K562 (cell line): ENCODE measurements at regions not wholly inside any gene's neighbourhood (a gene's known extent, or its start where the extent isn't known, plus 50 kb on each side); places are given as distances from the start of the nearest gene placed in this dataset.

Experiments
- ATAC-seq: fragments of 200-7000 bp; cut with Tn5 transposase; 3 replicates; pipeline ENCODE4 v1.9.1; 2020; ENCODE audit warnings: moderate library complexity
- BruUV-seq: library from RNA; stranded (reverse); fragments of 400-500 nt; replicated peaks from 2 replicates; lab custom pipeline; 2021; lab: Mats Ljungman, UMichigan
- CTCF ChIA-PET: fragments of 300-600 bp; formaldehyde crosslinking; extraction: SDS; loops from one replicate; lab custom pipeline; 2021; ENCODE audit warnings: low intra/inter-chr PET ratio; lab: Yijun Ruan, JAX
- POLR2A ChIA-PET: fragments of 300-600, 350-650 bp; sonication (Branson Sonifier 250); formaldehyde crosslinking; extraction: SDS; loops from one replicate; lab custom pipeline; 2021; ENCODE audit warnings: antibody characterized with exemption, inconsistent platforms; lab: Yijun Ruan, JAX
- DNase-seq, 4 experiments: peaks; one replicate each; pipeline versions ENCODE4 v3.0.0 to v3.0.0-alpha.2; 2011 to 2018; ENCODE audit warnings: low spot score in 3 of 4, mixed read lengths in 3 of 4; ENCODE audit errors: extremely low read depth in 1 of 4
- FAIRE-seq: peaks from 2 replicates; lab custom pipeline; 2011; peaks lifted over from hg19 to GRCh38; lab: Jason Lieb, UNC
- H2AFZ ChIP-seq: 2 replicates; pipeline ENCODE4 v1.6.0; 2011; ENCODE audit warnings: low read depth, low read length, control low read depth, inconsistent platforms
- H3K27ac ChIP-seq: fragments of 200-600 bp; 3 replicates; pipeline ENCODE4 v1.8.0; 2011; ENCODE audit warnings: low read depth, mild to moderate bottlenecking, control low read depth, inconsistent platforms, low read length, moderate library complexity, mixed read lengths; ENCODE audit errors: extremely low read depth
- H3K27me3 ChIP-seq, 2 experiments: fragments of 300-600 bp in 1 of 2; 2 replicates in 1 of 2; 3 replicates in 1 of 2; pipeline versions ENCODE4 v1.6.0 to v1.8.0; 2011; ENCODE audit warnings: inconsistent platforms in 2 of 2, low read length in 2 of 2, mild to moderate bottlenecking in 1 of 2, mixed read lengths in 1 of 2, moderate library complexity in 1 of 2; ENCODE audit not compliant: control insufficient read depth in 2 of 2, insufficient read depth in 2 of 2
- H3K36me3 ChIP-seq: fragments of 300-600 bp; 3 replicates; pipeline ENCODE4 v1.8.0; 2011; ENCODE audit warnings: mild to moderate bottlenecking, low read length, inconsistent platforms; ENCODE audit not compliant: control insufficient read depth, insufficient read depth
- H3K4me1 ChIP-seq, 2 experiments: fragments of 200-600 bp in 1 of 2; replicated peaks in 1 of 2; 2 replicates in 1 of 2; 3 replicates in 1 of 2; pipeline versions ENCODE4 v1.5.1 to v1.8.0; 2011; ENCODE audit warnings: inconsistent platforms in 2 of 2, low read length in 2 of 2, mild to moderate bottlenecking in 1 of 2, mixed read lengths in 1 of 2, moderate library complexity in 1 of 2; ENCODE audit not compliant: control insufficient read depth in 2 of 2, insufficient read depth in 2 of 2
- H3K4me2 ChIP-seq: 2 replicates; pipeline ENCODE4 v1.6.1; 2011; ENCODE audit warnings: low read length, control low read depth, inconsistent platforms, mixed read lengths; ENCODE audit not compliant: insufficient read depth
- H3K4me3 ChIP-seq: fragments of 200-600 bp; sonication (generic), shearing (Covaris generic); 2 replicates; pipeline ENCODE4 v1.5.1; 2016; ENCODE audit warnings: control low read depth, inconsistent platforms
- H3K79me2 ChIP-seq: fragments of 200-600 bp; 3 replicates; pipeline ENCODE4 v1.8.0; 2011; ENCODE audit warnings: low read length, inconsistent platforms; ENCODE audit not compliant: control insufficient read depth, insufficient read depth
- H3K9ac ChIP-seq, 2 experiments: 2 replicates each; pipeline versions ENCODE4 v1.6.0 to v1.6.1; 2011; ENCODE audit warnings: low read depth in 2 of 2, low read length in 2 of 2, control low read depth in 1 of 2, inconsistent platforms in 1 of 2, mild to moderate bottlenecking in 1 of 2, mixed read lengths in 1 of 2; ENCODE audit not compliant: insufficient read depth in 1 of 2
- H3K9me1 ChIP-seq: one replicate; pipeline ENCODE4 v1.6.0; 2011; ENCODE audit warnings: inconsistent platforms, mild to moderate bottlenecking, low read length, moderate library complexity; ENCODE audit not compliant: control insufficient read depth, insufficient read depth
- H3K9me3 ChIP-seq: replicated peaks from 2 replicates; pipeline ENCODE4 v1.5.1; 2011; ENCODE audit warnings: low read depth, low read length, inconsistent platforms; ENCODE audit not compliant: control insufficient read depth, insufficient read depth
- H4K20me1 ChIP-seq: replicated peaks from 2 replicates; pipeline ENCODE4 v1.6.1; 2011; ENCODE audit warnings: low read length, inconsistent platforms, mixed read lengths; ENCODE audit not compliant: control insufficient read depth, insufficient read depth
- ARNT ChIP-seq, 2 experiments: fragments of 450-650 bp; IDR thresholded peaks; 2 replicates each; pipeline ENCODE4 v1.6.1; 2016; ENCODE audit warnings: mild to moderate bottlenecking in 1 of 2
- CTBP1 ChIP-seq: fragments of 450-650 bp; IDR thresholded peaks from 2 replicates; pipeline ENCODE4 v1.6.1; 2016; ENCODE audit warnings: borderline replicate concordance
- EWSR1 ChIP-seq: fragments of 450-650 bp; IDR thresholded peaks from 2 replicates; pipeline ENCODE4 v1.6.1; 2018; ENCODE audit warnings: borderline replicate concordance, mild to moderate bottlenecking, low read depth, moderate library complexity; ENCODE audit not compliant: partially characterized antibody
- FOXP4 ChIP-seq: sonication (generic); formaldehyde crosslinking; IDR thresholded peaks from 2 replicates; pipeline ENCODE4 v1.8.0; 2022; ENCODE audit warnings: mild to moderate bottlenecking, missing genetic modification reagents, borderline replicate concordance
- ILK ChIP-seq: fragments of 450-650 bp; IDR thresholded peaks from 2 replicates; pipeline ENCODE4 v1.6.1; 2016; ENCODE audit warnings: missing genetic modification characterization, low read depth, mild to moderate bottlenecking, missing compliant biosample characterization, moderate library complexity, borderline replicate concordance
- MAZ ChIP-seq, 2 experiments: fragments of 450-650 bp in 1 of 2; sonication (generic) in 1 of 2; formaldehyde crosslinking; IDR thresholded peaks in 1 of 2; conservative IDR thresholded peaks in 1 of 2; 2 replicates each; pipeline versions ENCODE4 v1.4.0 to v1.5.0; 2020; ENCODE audit warnings: mild to moderate bottlenecking in 1 of 2, missing genetic modification reagents in 1 of 2
- NCOR1 ChIP-seq: fragments of 450-650 bp; IDR thresholded peaks from 2 replicates; pipeline ENCODE4 v1.6.1; 2016; ENCODE audit warnings: mild to moderate bottlenecking, moderate library complexity
- NFIX ChIP-seq: fragments of 250-450 bp; sonication (Bioruptor Pico); IDR thresholded peaks from 2 replicates; pipeline ENCODE4 v1.4.0; 2020; ENCODE audit warnings: low read depth, mild to moderate bottlenecking, moderate library complexity
- RBBP5 ChIP-seq: fragments of 200-600 bp; sonication (generic); IDR thresholded peaks from 2 replicates; pipeline ENCODE4 v1.6.1; 2012; ENCODE audit warnings: borderline replicate concordance, mild to moderate bottlenecking, low read length, control low read depth, inconsistent platforms; ENCODE audit not compliant: insufficient read depth, poor library complexity, severe bottlenecking
- RBM34 ChIP-seq: fragments of 200-400 bp; formaldehyde crosslinking; IDR thresholded peaks from 2 replicates; pipeline ENCODE4 v1.6.1; 2018; ENCODE audit warnings: low read length, borderline replicate concordance; ENCODE audit not compliant: insufficient read depth
- SETDB1 ChIP-seq: IDR thresholded peaks from one replicate; pipeline ENCODE4 v1.6.1; 2012; ENCODE audit warnings: low read length, control low read depth, inconsistent platforms
- ZNF121 ChIP-seq: sonication (generic); formaldehyde crosslinking; conservative IDR thresholded peaks from 2 replicates; pipeline ENCODE4 v1.8.0; 2022; ENCODE audit warnings: missing genetic modification reagents
- ZNF140 ChIP-seq: fragments of 250-450 bp; sonication (Bioruptor Pico); IDR thresholded peaks from 2 replicates; pipeline ENCODE4 v1.8.0; 2021; ENCODE audit warnings: moderate library complexity, mild to moderate bottlenecking, inconsistent platforms
- ZNF274 ChIP-seq: IDR thresholded peaks from 2 replicates; pipeline ENCODE4 v1.6.1; 2011; ENCODE audit warnings: low read depth, mild to moderate bottlenecking, low read length, moderate library complexity, borderline replicate concordance
- ZNF639 ChIP-seq, 2 experiments: fragments of 200-800 bp in 1 of 2; sonication (Bioruptor generic) in 1 of 2; sonication (generic) in 1 of 2; formaldehyde crosslinking in 1 of 2; IDR thresholded peaks in 1 of 2; conservative IDR thresholded peaks in 1 of 2; 2 replicates each; pipeline versions ENCODE4 v1.5.0 to v1.6.1; 2016 to 2020; ENCODE audit warnings: missing compliant biosample characterization in 1 of 2, missing genetic modification characterization in 1 of 2, missing genetic modification reagents in 1 of 2
- WGBS: fragments of 100-300 bp; shearing (Covaris generic); methylation state at CpG from one replicate; pipeline ENCODE4 v1.1.6; 2016; ENCODE audit warnings: low coverage, mixed read lengths; ENCODE audit not compliant: insufficient coverage; ENCODE audit errors: missing lambda C conversion rate; 5-methylcytosine and 5-hydroxymethylcytosine counted together
- in situ Hi-C: fragments of 300-500 bp; cut with MboI; formaldehyde crosslinking; loops from 4 replicates; pipeline ENCODE4 v1.15.0; 2018; ENCODE audit warnings: inconsistent platforms, mixed read lengths
- intact Hi-C: fragments of 100-400 bp; cut with micrococcal nuclease; formaldehyde crosslinking; loops from 2 replicates; pipeline ENCODE4 v1.14.2; 2022
- TF ChIP-seq, protein P1 (sequence below): fragments of 250-450 bp; sonication (Bioruptor Pico); IDR thresholded peaks from 2 replicates; pipeline ENCODE4 v1.4.0; 2020

DNA sequence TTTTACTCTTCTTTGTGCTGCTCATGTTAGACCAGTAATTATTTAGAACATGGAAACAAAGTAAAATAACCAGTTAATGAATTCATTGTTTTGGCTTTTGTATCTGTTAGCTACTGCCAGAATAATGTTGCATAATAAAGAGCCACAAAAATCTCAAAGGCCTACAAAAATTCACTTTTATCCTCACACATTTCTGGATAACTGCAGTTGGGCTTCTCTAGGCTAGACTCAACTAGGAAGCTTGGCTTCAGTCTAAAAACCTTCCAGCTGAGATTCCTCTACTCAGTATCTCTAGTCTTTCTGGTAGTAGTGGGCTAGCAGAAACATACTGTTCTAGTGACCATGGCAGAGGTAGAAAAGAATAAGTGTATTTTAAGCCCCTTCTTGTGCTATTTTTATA lies 73.0 kb downstream of the FAT4 start (continued):
- TF ChIP-seq ZNF121, result no peak
- TF ChIP-seq CTBP1, result no peak
- TF ChIP-seq ZNF140 (CRISPR knock-in tag), result no peak
- TF ChIP-seq ILK (tag), result no peak
- TF ChIP-seq ZNF639 (CRISPR knock-in tag; conservative IDR thresholded peaks at IDR 0.05 in 1 of 2, IDR thresholded peaks at IDR 0.05 in 1 of 2), result no peak
- TF ChIP-seq, protein P1, sequence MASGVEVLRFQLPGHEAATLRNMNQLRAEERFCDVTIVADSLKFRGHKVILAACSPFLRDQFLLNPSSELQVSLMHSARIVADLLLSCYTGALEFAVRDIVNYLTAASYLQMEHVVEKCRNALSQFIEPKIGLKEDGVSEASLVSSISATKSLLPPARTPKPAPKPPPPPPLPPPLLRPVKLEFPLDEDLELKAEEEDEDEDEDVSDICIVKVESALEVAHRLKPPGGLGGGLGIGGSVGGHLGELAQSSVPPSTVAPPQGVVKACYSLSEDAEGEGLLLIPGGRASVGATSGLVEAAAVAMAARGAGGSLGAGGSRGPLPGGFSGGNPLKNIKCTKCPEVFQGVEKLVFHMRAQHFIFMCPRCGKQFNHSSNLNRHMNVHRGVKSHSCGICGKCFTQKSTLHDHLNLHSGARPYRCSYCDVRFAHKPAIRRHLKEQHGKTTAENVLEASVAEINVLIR, result no peak
- no peak for TF ChIP-seq ARNT (IDR thresholded peaks at IDR 0.05)
- TF ChIP-seq EWSR1, result no peak

GRCh38 chr4:125388613-125389012 lies 73.9 kb downstream of the FAT4 start:
- Histone ChIP-seq H3K4me1 (no peaks in the 10 kb centered on the region), H3K4me3 (no peak overlapping the region), H3K9me1 (no peaks in the 10 kb centered on the region), H3K27ac (no peak overlapping the region), H3K9ac (no peak overlapping the region), H2AFZ (no peak overlapping the region), H3K79me2 (no peaks in the 10 kb centered on the region), H3K9me3 (no peaks in the 10 kb centered on the region), H3K36me3 (no peaks in the 10 kb centered on the region)
- BruUV-seq, result no TSS peak
- no peak for FAIRE-seq
- intact Hi-C loops (no loop called here), in situ Hi-C loops (no loop called here)
- CTCF ChIA-PET, result no interaction called here
- TF ChIP-seq NFIX (CRISPR knock-in tag) (no peak), NCOR1 (no peak), FOXP4 (CRISPR knock-in tag) (no peak), RBM34 (no peak), MAZ (CRISPR knock-in tag; conservative IDR thresholded peaks at IDR 0.05 in 1 of 2, IDR thresholded peaks at IDR 0.05 in 1 of 2) (no peak), ZNF274 (no peak), RBBP5 (no peak), SETDB1 (no peak)
- TF ChIP-seq, all 486 proteins: peak for 0
- no peaks in the 10 kb centered on the region for H4K20me1 ChIP-seq
- H3K27me3 ChIP-seq, result no peaks in the 10 kb centered on the region
- POLR2A ChIA-PET, result no interaction called here
- ATAC-seq (no peak), DNase-seq (no peak)
- no peak overlapping the region for H3K4me2 ChIP-seq
- 0% methylated on average over 1 of the region's 1 CpG for WGBS
